HCT116 (cell line): ENCODE measurements at regions not wholly inside any gene's neighbourhood (a gene's known extent, or its start where the extent isn't known, plus 50 kb on each side); places are given as distances from the start of the nearest gene placed in this dataset.

ENCODE experiments used
- ZBTB33 ChIP-seq: IDR thresholded peaks from 2 replicates; pipeline ENCODE4 v1.6.1; 2011; ENCODE audit warnings: mild to moderate bottlenecking, low read length, moderate library complexity; ENCODE audit not compliant: insufficient replicate concordance; ENCODE audit errors: extremely low read depth
- ZNF274 ChIP-seq: fragments of 200-500 bp; sonication (Bioruptor generic); IDR thresholded peaks from 2 replicates; pipeline ENCODE4 v1.6.1; 2014; ENCODE audit warnings: mild to moderate bottlenecking, low read depth, low read length, inconsistent platforms

DNA sequence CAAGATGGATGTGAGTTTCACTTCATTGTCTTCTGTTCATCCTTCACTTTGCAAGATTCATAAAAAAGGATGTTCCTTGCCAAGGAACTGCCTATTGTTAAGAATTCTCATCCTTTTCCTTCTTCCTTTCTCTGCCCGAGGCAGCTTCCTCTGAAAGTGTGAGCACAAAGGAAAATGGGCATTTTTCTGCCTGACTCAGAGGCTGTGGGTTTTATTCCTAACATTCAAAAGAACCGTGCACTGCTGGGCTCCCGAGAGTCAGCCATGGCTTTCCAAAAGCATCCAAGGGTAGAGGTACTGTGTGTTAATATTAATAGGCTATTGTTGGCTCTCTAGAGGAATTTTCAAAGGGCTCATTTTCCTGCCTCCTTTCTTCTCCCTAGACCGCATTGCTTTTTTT is 289.4 kb downstream of the ABCC12 start:
- TF ChIP-seq ZBTB33 (no peak), ZNF274 (no peak)
